Cardiac muscle cell (in vitro differentiated cells and primary cell): ENCODE measurements at regions not wholly inside any gene's neighbourhood (a gene's known extent, or its start where the extent isn't known, plus 50 kb on each side); places are given as distances from the start of the nearest gene placed in this dataset.
"Not testable (repeated sequence)": the region's sequence is repeated elsewhere in the genome, so short reads cannot be mapped to it uniquely, and the experiment has no call there.

Experiments
- DNase-seq, 2 donors: peaks; one replicate each; pipeline versions ENCODE4 v3.0.0 to v3.0.0-alpha.2; 2010 to 2017; ENCODE audit warnings: low read depth in 1 of 2, low spot score in 1 of 2
- H3K27ac ChIP-seq: fragments of 200-600 bp; sonication (generic); 2 replicates; pipeline ENCODE4 v1.5.1; 2016
- H3K27me3 ChIP-seq: fragments of 200-600 bp; sonication (generic); 2 replicates; pipeline ENCODE4 v1.6.0; 2016; ENCODE audit warnings: control low read depth
- H3K36me3 ChIP-seq: fragments of 200-600 bp; sonication (generic); 2 replicates; pipeline ENCODE4 v1.5.1; 2016; ENCODE audit warnings: control low read depth
- H3K4me1 ChIP-seq: fragments of 200-600 bp; sonication (generic); 2 replicates; pipeline ENCODE4 v1.8.1; 2017; ENCODE audit warnings: low read depth, mild to moderate bottlenecking, mixed run types
- H3K4me3 ChIP-seq: fragments of 200-600 bp; sonication (generic); 2 replicates; pipeline ENCODE4 v1.5.1; 2016; ENCODE audit warnings: mild to moderate bottlenecking
- H3K9me3 ChIP-seq: fragments of 200-600 bp; sonication (generic); 2 replicates; pipeline ENCODE4 v1.5.1; 2017; ENCODE audit warnings: low read depth, mild to moderate bottlenecking, control low read depth
- TF ChIP-seq, protein P1 (sequence below): IDR thresholded peaks from 2 replicates; pipeline ENCODE4 v1.5.1; 2012; ENCODE audit warnings: low read depth, mild to moderate bottlenecking, low read length

DNA sequence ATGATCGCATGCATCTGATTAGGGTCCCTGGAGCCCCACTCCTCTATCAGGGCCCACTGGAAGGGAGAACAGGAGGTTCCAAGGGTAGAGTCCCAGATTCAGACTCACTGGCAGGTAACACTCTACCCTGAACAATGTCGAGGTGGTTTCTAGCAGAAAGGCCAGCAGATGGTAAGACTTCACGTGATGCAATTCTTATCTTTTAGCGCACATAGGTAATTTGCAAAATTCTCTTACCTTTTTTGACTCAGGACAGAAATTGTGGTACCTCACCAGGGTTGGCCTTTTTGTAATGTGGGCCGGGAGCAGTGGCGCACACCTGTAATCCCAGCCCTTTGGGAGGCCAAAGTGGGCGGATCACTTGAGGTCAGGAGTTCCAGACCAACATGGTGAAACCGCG, 228.1 kb upstream of the JARID2 start:
- TF ChIP-seq, protein P1, sequence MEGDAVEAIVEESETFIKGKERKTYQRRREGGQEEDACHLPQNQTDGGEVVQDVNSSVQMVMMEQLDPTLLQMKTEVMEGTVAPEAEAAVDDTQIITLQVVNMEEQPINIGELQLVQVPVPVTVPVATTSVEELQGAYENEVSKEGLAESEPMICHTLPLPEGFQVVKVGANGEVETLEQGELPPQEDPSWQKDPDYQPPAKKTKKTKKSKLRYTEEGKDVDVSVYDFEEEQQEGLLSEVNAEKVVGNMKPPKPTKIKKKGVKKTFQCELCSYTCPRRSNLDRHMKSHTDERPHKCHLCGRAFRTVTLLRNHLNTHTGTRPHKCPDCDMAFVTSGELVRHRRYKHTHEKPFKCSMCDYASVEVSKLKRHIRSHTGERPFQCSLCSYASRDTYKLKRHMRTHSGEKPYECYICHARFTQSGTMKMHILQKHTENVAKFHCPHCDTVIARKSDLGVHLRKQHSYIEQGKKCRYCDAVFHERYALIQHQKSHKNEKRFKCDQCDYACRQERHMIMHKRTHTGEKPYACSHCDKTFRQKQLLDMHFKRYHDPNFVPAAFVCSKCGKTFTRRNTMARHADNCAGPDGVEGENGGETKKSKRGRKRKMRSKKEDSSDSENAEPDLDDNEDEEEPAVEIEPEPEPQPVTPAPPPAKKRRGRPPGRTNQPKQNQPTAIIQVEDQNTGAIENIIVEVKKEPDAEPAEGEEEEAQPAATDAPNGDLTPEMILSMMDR: no peak
- Histone ChIP-seq H3K36me3 (no peaks in the 10 kb centered on the region), H3K27me3 (no peaks in the 10 kb centered on the region), H3K4me1 (no peaks in the 10 kb centered on the region), H3K27ac (no peak overlapping the region), H3K9me3 (no peaks in the 10 kb centered on the region), H3K4me3 (no peak overlapping the region)
- no peak for DNase-seq

DNA sequence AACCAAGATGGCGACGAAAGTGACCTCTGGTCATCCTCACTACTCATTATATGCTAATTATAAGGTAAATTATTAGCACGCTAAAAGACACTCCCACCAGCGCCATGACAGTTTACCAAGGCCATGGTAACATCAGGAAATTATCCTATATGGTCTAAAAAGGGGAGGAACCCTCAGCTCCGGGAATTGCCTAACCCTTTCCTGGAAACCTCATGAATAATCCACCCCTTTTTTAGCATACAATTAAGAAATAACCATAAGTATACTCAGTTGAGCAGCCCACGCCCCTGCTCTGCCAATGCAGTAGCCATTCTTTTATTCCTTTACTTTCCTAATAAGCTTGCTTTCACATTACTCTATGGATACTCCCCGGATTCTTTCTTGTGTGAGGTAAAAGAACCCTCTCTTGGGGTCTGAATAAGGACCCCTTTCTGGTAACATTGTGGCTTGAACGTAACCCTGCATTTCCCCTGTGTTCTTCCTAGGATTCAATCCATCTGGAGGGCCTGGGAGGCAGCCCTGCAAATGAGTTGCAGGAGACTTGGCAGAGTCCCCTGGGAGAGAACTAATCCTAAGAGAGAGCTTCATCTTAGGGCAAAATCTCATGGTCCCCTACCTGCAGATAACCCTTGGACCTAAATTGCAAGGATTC, 225.6 kb upstream of the JARID2 start:
- H3K4me3 ChIP-seq: no peak overlapping the region

DNA sequence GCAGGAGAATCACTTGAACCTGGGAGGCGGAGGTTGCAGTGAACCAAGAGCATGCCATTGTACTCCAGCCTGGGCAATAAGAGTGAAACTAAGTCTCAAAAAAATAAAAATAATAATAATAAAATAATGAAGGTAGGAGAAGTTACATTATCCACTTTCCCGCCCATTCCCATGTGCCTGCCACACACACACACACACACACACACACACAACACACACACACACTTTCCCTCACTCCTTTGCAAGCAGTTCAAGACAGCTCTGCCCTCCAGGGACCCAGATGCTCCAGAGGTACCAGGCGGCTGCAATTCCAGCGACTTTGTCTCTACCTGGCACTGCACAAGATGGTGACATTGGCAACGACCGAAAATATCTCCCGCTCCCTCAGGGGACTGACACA, 224.8 kb upstream of the JARID2 start:
- Histone ChIP-seq H3K27me3 (no peaks in the 10 kb centered on the region), H3K36me3 (no peaks in the 10 kb centered on the region), H3K4me1 (no peaks in the 10 kb centered on the region), H3K9me3 (no peaks in the 10 kb centered on the region), H3K4me3 (no peak overlapping the region), H3K27ac (no peak overlapping the region)
- TF ChIP-seq, protein P1: no peak
- DNase-seq: no peak

More for the DNA sequence above, 225.6 kb upstream of the JARID2 start:
- TF ChIP-seq, protein P1: no peak
- H3K4me1 ChIP-seq: no peaks in the 10 kb centered on the region
- no peaks in the 10 kb centered on the region for H3K27me3 ChIP-seq
- no peak overlapping the region for H3K27ac ChIP-seq
- H3K36me3 ChIP-seq: no peaks in the 10 kb centered on the region
- DNase-seq: no peak
- H3K9me3 ChIP-seq: no peaks in the 10 kb centered on the region

DNA sequence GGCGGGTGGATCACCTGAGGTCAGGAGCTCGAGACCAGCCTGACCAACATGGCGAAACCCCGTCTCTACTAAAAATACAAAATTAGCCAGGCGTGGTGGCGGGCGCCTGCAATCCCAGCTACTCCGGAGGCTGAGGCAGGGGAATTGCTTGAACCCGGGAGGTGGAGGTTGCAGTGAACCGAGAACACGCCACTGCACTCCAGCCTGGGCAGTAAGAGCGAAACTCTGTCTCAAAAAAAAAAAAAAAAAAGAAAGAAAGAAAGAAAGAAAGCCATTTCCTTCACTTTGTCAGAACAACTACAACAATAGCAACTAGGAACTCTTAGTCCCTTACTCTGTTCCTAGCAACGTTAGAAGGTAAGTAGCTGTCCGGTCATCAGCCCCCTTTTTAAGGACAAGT, 222.9 kb upstream of the JARID2 start:
- not testable (repeated sequence) for H3K27me3 ChIP-seq, H3K4me3 ChIP-seq, H3K27ac ChIP-seq, H3K9me3 ChIP-seq, H3K4me1 ChIP-seq, H3K36me3 ChIP-seq, DNase-seq

DNA sequence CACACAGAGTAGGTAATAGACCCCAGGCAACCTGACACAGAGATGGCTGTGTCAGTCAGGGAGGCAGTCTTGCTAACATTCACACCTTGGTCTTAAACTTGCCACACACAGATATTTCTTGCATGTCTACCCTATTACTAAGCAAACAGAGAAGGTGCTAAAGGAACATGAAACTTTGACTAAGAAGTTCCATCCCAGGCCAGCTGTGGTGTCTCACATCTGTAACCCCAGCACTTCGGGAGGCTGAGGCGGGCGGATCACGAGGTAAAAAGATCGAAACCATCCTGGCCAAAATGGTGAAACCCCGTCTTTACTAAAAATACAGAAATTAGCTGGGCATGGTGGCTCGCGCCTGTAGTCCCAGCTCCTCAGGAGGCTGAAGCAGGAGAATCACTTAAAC, 222.4 kb upstream of the JARID2 start:
- no peak overlapping the region for H3K4me3 ChIP-seq
- TF ChIP-seq, protein P1: no peak
- H3K4me1 ChIP-seq: no peaks in the 10 kb centered on the region
- DNase-seq: no peak
- no peak overlapping the region for H3K27ac ChIP-seq
- H3K9me3 ChIP-seq: no peaks in the 10 kb centered on the region
- H3K27me3 ChIP-seq: no peaks in the 10 kb centered on the region
- no peaks in the 10 kb centered on the region for H3K36me3 ChIP-seq

DNA sequence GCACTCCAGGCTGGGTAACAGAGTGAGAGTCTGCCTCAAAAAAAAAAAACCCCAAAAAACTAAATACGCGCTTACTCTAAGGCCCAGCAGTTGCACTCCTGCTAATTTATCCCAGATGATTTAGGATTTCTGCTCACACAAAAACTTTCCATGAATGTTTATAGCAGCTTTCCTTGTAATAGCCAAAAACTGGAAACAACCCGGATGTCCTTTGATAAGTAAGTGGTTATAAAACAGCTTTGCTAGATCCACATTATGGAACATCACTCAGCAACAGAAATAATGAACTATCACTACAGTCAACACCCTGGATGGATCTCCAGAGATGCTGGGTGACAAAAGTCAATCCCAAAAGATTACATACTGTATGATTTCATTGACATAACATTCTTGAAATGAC, 220.4 kb upstream of the JARID2 start:
- Histone ChIP-seq H3K36me3 (no peaks in the 10 kb centered on the region), H3K9me3 (no peaks in the 10 kb centered on the region), H3K4me1 (no peaks in the 10 kb centered on the region), H3K27me3 (no peaks in the 10 kb centered on the region), H3K4me3 (no peak overlapping the region), H3K27ac (no peak overlapping the region)
- TF ChIP-seq, protein P1: no peak
- no peak for DNase-seq
